HT-29 (cell line): ENCODE measurements at regions not wholly inside any gene's neighbourhood (a gene's known extent, or its start where the extent isn't known, plus 50 kb on each side); places are given as distances from the start of the nearest gene placed in this dataset.

Experiments used
- DNase-seq: peaks from one replicate; pipeline ENCODE4 v3.0.0-alpha.2; 2015; ENCODE audit warnings: low spot score

GRCh38 chr7:36006636-36007229, 146.3 kb upstream of the EEPD1 start:
- DNase-seq, result no peak

- no peak for DNase-seq
Observed at GRCh38 chr7:36010656-36011587, 142.1 kb upstream of the EEPD1 start.

GRCh38 chr7:36011588-36011965, 141.5 kb upstream of the EEPD1 start:
- no peak for DNase-seq

- no peak for DNase-seq
Observed at GRCh38 chr7:36013246-36014014, 139.6 kb upstream of the EEPD1 start.

GRCh38 chr7:36014961-36015360, 138.1 kb upstream of the EEPD1 start:
- no peak for DNase-seq

GRCh38 chr7:36015733-36016132, 137.3 kb upstream of the EEPD1 start:
- no peak for DNase-seq

- no peak for DNase-seq
Observed at GRCh38 chr7:36016648-36017047, 136.4 kb upstream of the EEPD1 start.

- DNase-seq, result no peak
Observed at GRCh38 chr7:36017111-36017510, 135.9 kb upstream of the EEPD1 start.

- DNase-seq, result no peak
Observed at GRCh38 chr7:36018816-36019484, 134.1 kb upstream of the EEPD1 start.

- DNase-seq, result no peak
Observed at GRCh38 chr7:36019538-36019937, 133.5 kb upstream of the EEPD1 start.

- no peak for DNase-seq
Observed at GRCh38 chr7:36019980-36020379, 133.1 kb upstream of the EEPD1 start.

- peak; percentile 48 for DNase-seq
Observed at GRCh38 chr7:36021367-36021766, 131.7 kb upstream of the EEPD1 start.

GRCh38 chr7:36021917-36022550, 131.0 kb upstream of the EEPD1 start:
- DNase-seq, result no peak

GRCh38 chr7:36023033-36023560, 130.0 kb upstream of the EEPD1 start:
- no peak for DNase-seq

- no peak for DNase-seq
Observed at GRCh38 chr7:36025190-36025589, 127.9 kb upstream of the EEPD1 start.

GRCh38 chr7:36029311-36029710, 123.7 kb upstream of the EEPD1 start:
- DNase-seq, result no peak

GRCh38 chr7:36029853-36030515, 123.1 kb upstream of the EEPD1 start:
- no peak for DNase-seq

- DNase-seq, result no peak
Observed at GRCh38 chr7:36032361-36032818, 120.7 kb upstream of the EEPD1 start.

- DNase-seq, result no peak
Observed at GRCh38 chr7:36034020-36034419, 119.0 kb upstream of the EEPD1 start.

- no peak for DNase-seq
Observed at GRCh38 chr7:36035186-36035585, 117.9 kb upstream of the EEPD1 start.
